ENCODE measurements at regions not wholly inside any gene's neighbourhood (a gene's known extent, or its start where the extent isn't known, plus 50 kb on each side); places are given as distances from the start of the nearest gene placed in this dataset.

GRCh38 chr6:166026586-166027126 is 141.0 kb downstream of the TBXT start:
- no peak for TF ChIP-seq ZFX (IDR thresholded peaks at IDR 0.05; ENCODE audit: borderline replicate concordance)
- H3K27ac ChIP-seq: no peak overlapping the region

- H3K27ac ChIP-seq: no peak overlapping the region
These were observed 142.3 kb downstream of the TBXT start for GRCh38 chr6:166025149-166025898.

GRCh38 chr6:166024252-166024651 is 143.4 kb downstream of the TBXT start:
- no peak overlapping the region for H3K27ac ChIP-seq
- TF ChIP-seq ZFX (IDR thresholded peaks at IDR 0.05; ENCODE audit: borderline replicate concordance) (no peak), CTCF (IDR thresholded peaks at IDR 0.05) (no peak)

More at GRCh38 chr6:166025149-166025898, 142.3 kb downstream of the TBXT start:
- TF ChIP-seq CTCF (IDR thresholded peaks at IDR 0.05) (no peak), ZFX (IDR thresholded peaks at IDR 0.05; ENCODE audit: borderline replicate concordance) (no peak)

- H3K27ac ChIP-seq: no peak overlapping the region
- no peak for TF ChIP-seq CTCF (IDR thresholded peaks at IDR 0.05)
- no peak for TF ChIP-seq ZFX (IDR thresholded peaks at IDR 0.05; ENCODE audit: borderline replicate concordance)
These were observed 144.2 kb downstream of the TBXT start for GRCh38 chr6:166023273-166023989.

GRCh38 chr6:166021429-166021828 is 146.2 kb downstream of the TBXT start:
- no peak for TF ChIP-seq ZFX (IDR thresholded peaks at IDR 0.05; ENCODE audit: borderline replicate concordance)
- no peak for TF ChIP-seq CTCF (IDR thresholded peaks at IDR 0.05)

GRCh38 chr6:166019214-166019613 is 148.4 kb downstream of the TBXT start:
- H3K27ac ChIP-seq: no peak overlapping the region
- TF ChIP-seq CTCF (IDR thresholded peaks at IDR 0.05) (no peak), ZFX (IDR thresholded peaks at IDR 0.05; ENCODE audit: borderline replicate concordance) (no peak)

More at GRCh38 chr6:166021429-166021828, 146.2 kb downstream of the TBXT start:
- H3K27ac ChIP-seq: no peak overlapping the region

- H3K27ac ChIP-seq: no peak overlapping the region
- TF ChIP-seq ZFX (IDR thresholded peaks at IDR 0.05; ENCODE audit: borderline replicate concordance): no peak
- no peak for TF ChIP-seq CTCF (IDR thresholded peaks at IDR 0.05)
These were observed 150.5 kb downstream of the TBXT start for GRCh38 chr6:166017032-166017635.
